ENCODE measurements at regions not wholly inside any gene's neighbourhood (a gene's known extent, or its start where the extent isn't known, plus 50 kb on each side); places are given as distances from the start of the nearest gene placed in this dataset.

- in situ Hi-C loops (cut with HindIII; ENCODE audit: low sequenced_read_pairs), result no loop called here
- TF ChIP-seq CTCF (IDR thresholded peaks at IDR 0.05; ENCODE audit: low read depth, low read length), result no peak
- no peak for DNase-seq (ENCODE audit: low read depth, low spot score)
- no peak overlapping the region for H3K4me3 ChIP-seq (ENCODE audit: low read depth, low read length)
These were observed 118.9 kb downstream of the TMA16 start for GRCh38 chr4:163613383-163613782.

DNA sequence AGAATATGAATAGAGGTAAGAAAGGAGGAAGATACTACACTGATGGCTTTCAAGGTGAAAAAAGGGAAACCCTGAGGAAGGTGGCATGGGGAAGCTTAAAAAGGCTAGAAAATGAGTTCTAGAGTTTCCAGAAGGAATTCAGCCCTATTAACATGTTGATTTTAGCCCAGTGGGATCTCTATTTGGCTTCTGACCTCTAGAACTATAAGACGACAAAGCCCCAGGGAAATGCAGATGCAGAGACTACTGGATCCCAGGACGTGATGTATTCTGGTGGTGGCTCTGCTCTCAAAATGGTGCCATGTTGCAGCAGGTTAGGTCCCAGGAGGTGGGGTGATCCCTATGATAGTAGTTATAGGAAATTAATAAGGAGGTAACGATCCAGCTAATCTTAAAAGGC is 120.4 kb downstream of the TMA16 start:
- no peak for TF ChIP-seq CTCF (IDR thresholded peaks at IDR 0.05; ENCODE audit: low read depth, low read length)
- no peak for DNase-seq (ENCODE audit: low read depth, low spot score)
- in situ Hi-C loops (cut with HindIII; ENCODE audit: low sequenced_read_pairs), result no loop called here
- H3K4me3 ChIP-seq (ENCODE audit: low read depth, low read length), result no peak overlapping the region

GRCh38 chr4:163618845-163619244 is 124.4 kb downstream of the TMA16 start:
- in situ Hi-C loops (cut with HindIII; ENCODE audit: low sequenced_read_pairs), result no loop called here
- DNase-seq (ENCODE audit: low read depth, low spot score), result no peak
- H3K4me3 ChIP-seq (ENCODE audit: low read depth, low read length), result no peak overlapping the region
- TF ChIP-seq CTCF (IDR thresholded peaks at IDR 0.05; ENCODE audit: low read depth, low read length), result no peak

DNA sequence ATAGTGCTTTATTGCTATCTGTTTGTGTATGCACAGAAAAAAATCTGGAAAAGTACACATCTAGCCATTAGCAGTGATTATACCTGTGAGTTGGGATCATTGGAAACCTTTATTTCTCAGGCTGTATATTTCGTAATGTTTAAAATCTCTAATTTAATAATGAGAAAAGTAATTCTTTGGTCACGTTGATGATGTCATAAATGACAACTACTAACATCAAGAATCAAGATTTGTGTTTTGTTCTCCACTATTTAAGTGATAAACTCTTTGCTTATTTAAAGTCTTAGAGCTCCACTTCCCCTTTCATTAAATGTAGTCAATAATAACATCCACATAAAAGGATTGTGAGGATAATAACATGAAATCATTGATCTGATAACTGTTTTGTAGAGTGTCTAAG is 126.2 kb downstream of the TMA16 start:
- no peak for DNase-seq (ENCODE audit: low read depth, low spot score)
- no peak overlapping the region for H3K4me3 ChIP-seq (ENCODE audit: low read depth, low read length)
- TF ChIP-seq CTCF (IDR thresholded peaks at IDR 0.05; ENCODE audit: low read depth, low read length), result no peak
- in situ Hi-C loops (cut with HindIII; ENCODE audit: low sequenced_read_pairs), result no loop called here

- no peak for DNase-seq (ENCODE audit: low read depth, low spot score)
- in situ Hi-C loops (cut with HindIII; ENCODE audit: low sequenced_read_pairs), result no loop called here
These were observed 127.3 kb downstream of the TMA16 start for GRCh38 chr4:163621821-163622220.

GRCh38 chr4:163622379-163623035 is 128.0 kb downstream of the TMA16 start:
- no peak for DNase-seq (ENCODE audit: low read depth, low spot score)
- in situ Hi-C loops (cut with HindIII; ENCODE audit: low sequenced_read_pairs), result no loop called here
- H3K4me3 ChIP-seq (ENCODE audit: low read depth, low read length), result no peak overlapping the region
- no peak for TF ChIP-seq CTCF (IDR thresholded peaks at IDR 0.05; ENCODE audit: low read depth, low read length)

More at GRCh38 chr4:163621821-163622220, 127.3 kb downstream of the TMA16 start:
- no peak for TF ChIP-seq CTCF (IDR thresholded peaks at IDR 0.05; ENCODE audit: low read depth, low read length)
- H3K4me3 ChIP-seq (ENCODE audit: low read depth, low read length), result no peak overlapping the region
